H1 (cell line): ENCODE measurements at regions not wholly inside any gene's neighbourhood (a gene's known extent, or its start where the extent isn't known, plus 50 kb on each side); places are given as distances from the start of the nearest gene placed in this dataset.

Source experiments
- CTCF ChIA-PET: fragments of 300-600 bp; sonication (Branson Sonifier 250); formaldehyde crosslinking; loops from one replicate; lab custom pipeline; 2021; ENCODE audit not compliant: partially characterized antibody; lab: Charles Lee
- POLR2A ChIA-PET: fragments of 300-600 bp; sonication (Branson Sonifier 250); formaldehyde crosslinking; loops from one replicate; lab custom pipeline; 2021; ENCODE audit warnings: inconsistent platforms; ENCODE audit not compliant: partially characterized antibody; lab: Charles Lee
- DNase-seq, 2 experiments: peaks; one replicate each; pipeline versions ENCODE4 v3.0.0 to v3.0.0-alpha.2; 2010 to 2022; ENCODE audit warnings: low spot score in 2 of 2, low read depth in 1 of 2, mixed read lengths in 1 of 2
- FAIRE-seq: peaks from 2 replicates; lab custom pipeline; 2011; peaks lifted over from hg19 to GRCh38; lab: Jason Lieb, UNC
- H2AFZ ChIP-seq: 2 replicates; pipeline ENCODE4 v1.8.1; 2012; ENCODE audit warnings: low read length, inconsistent platforms
- H2AK5ac ChIP-seq: 2 replicates; pipeline ENCODE4 v1.6.1; 2013; ENCODE audit warnings: low read depth, low read length
- H2BK120ac ChIP-seq: replicated peaks from 2 replicates; pipeline ENCODE3; 2013; ENCODE audit warnings: low read depth, low read length, inconsistent platforms
- H2BK12ac ChIP-seq: 2 replicates; pipeline ENCODE4 v1.6.1; 2013; ENCODE audit warnings: low read depth, low read length
- H2BK15ac ChIP-seq: 2 replicates; pipeline ENCODE4 v1.6.1; 2013; ENCODE audit warnings: low read length
- H2BK20ac ChIP-seq: 2 replicates; pipeline ENCODE4 v1.6.1; 2013; ENCODE audit warnings: low read length
- H2BK5ac ChIP-seq: 2 replicates; pipeline ENCODE4 v1.6.1; 2013; ENCODE audit warnings: low read depth, low read length
- H3K14ac ChIP-seq: 2 replicates; pipeline ENCODE4 v1.6.1; 2013; ENCODE audit warnings: inconsistent platforms; ENCODE audit not compliant: insufficient read length
- H3K18ac ChIP-seq: 2 replicates; pipeline ENCODE4 v1.6.1; 2013; ENCODE audit warnings: low read length; ENCODE audit errors: extremely low read depth
- H3K23ac ChIP-seq: 2 replicates; pipeline ENCODE4 v1.6.1; 2013; ENCODE audit warnings: inconsistent platforms; ENCODE audit not compliant: insufficient read length
- H3K23me2 ChIP-seq: 2 replicates; pipeline ENCODE4 v1.6.1; 2013; ENCODE audit warnings: low read depth, low read length
- H3K27ac ChIP-seq: 2 replicates; pipeline ENCODE4 v1.6.1; 2011; ENCODE audit warnings: low read depth, low read length, inconsistent platforms
- H3K27me3 ChIP-seq, 4 experiments: replicated peaks in 1 of 4; 1 replicate in 1 of 4; 2 replicates in 3 of 4; pipeline versions ENCODE4 v1.6.1 to v1.8.1; 2011 to 2013; ENCODE audit warnings: low read length in 3 of 4, mild to moderate bottlenecking in 3 of 4, inconsistent platforms in 2 of 4, mixed read lengths in 2 of 4, moderate library complexity in 1 of 4; ENCODE audit not compliant: control insufficient read depth in 3 of 4, insufficient read depth in 3 of 4; ENCODE audit errors: extremely low read depth in 1 of 4
- H3K36me3 ChIP-seq, 4 experiments: 2 replicates each; pipeline versions ENCODE4 v1.6.1 to v1.8.1; 2011 to 2013; ENCODE audit warnings: mild to moderate bottlenecking in 4 of 4, low read length in 3 of 4, moderate library complexity in 2 of 4, control low read depth in 1 of 4, inconsistent platforms in 1 of 4; ENCODE audit not compliant: insufficient read depth in 4 of 4, control insufficient read depth in 2 of 4
- H3K4ac ChIP-seq: replicated peaks from 2 replicates; pipeline ENCODE3; 2013; ENCODE audit warnings: low read length, low read depth, mixed read lengths, inconsistent platforms; ENCODE audit not compliant: insufficient read length
- H3K4me1 ChIP-seq, 4 experiments: replicated peaks in 1 of 4; 1 replicate in 1 of 4; 2 replicates in 3 of 4; pipeline versions ENCODE4 v1.6.1 to v1.8.1; 2011 to 2013; ENCODE audit warnings: low read length in 3 of 4, inconsistent platforms in 2 of 4, mixed read lengths in 1 of 4; ENCODE audit not compliant: insufficient read depth in 4 of 4, control insufficient read depth in 3 of 4
- H3K4me2 ChIP-seq, 2 experiments: 2 replicates each; pipeline versions ENCODE4 v1.6.1 to v1.8.1; 2011 to 2013; ENCODE audit warnings: low read depth in 2 of 2, low read length in 2 of 2, control low read depth in 1 of 2, inconsistent platforms in 1 of 2, mild to moderate bottlenecking in 1 of 2; ENCODE audit not compliant: insufficient read depth in 1 of 2
- H3K4me3 ChIP-seq, 4 experiments: fragments of 200-600, 300-600 bp in 1 of 4; sonication (generic), shearing (Covaris generic), sonication (Bioruptor Twin) in 1 of 4; 2 replicates each; pipeline versions ENCODE4 v1.5.1 to v1.8.1; 2011 to 2016; ENCODE audit warnings: low read length in 4 of 4, low read depth in 3 of 4, control low read depth in 2 of 4, inconsistent platforms in 2 of 4, mild to moderate bottlenecking in 2 of 4, mixed read lengths in 1 of 4, moderate library complexity in 1 of 4; ENCODE audit not compliant: insufficient read depth in 2 of 4; ENCODE audit errors: extremely low read depth in 1 of 4
- H3K56ac ChIP-seq: replicated peaks from 2 replicates; pipeline ENCODE3; 2013; ENCODE audit warnings: low read depth, mild to moderate bottlenecking, mixed read lengths, low read length, inconsistent platforms; ENCODE audit not compliant: insufficient read length
- H3K79me1 ChIP-seq: 2 replicates; pipeline ENCODE4 v1.6.1; 2013; ENCODE audit warnings: low read depth, low read length, control low read depth
- H3K79me2 ChIP-seq, 2 experiments: 2 replicates each; pipeline versions ENCODE4 v1.6.1 to v1.8.1; 2012 to 2013; ENCODE audit warnings: low read length in 2 of 2, mild to moderate bottlenecking in 2 of 2, inconsistent platforms in 1 of 2; ENCODE audit not compliant: insufficient read depth in 2 of 2, control insufficient read depth in 1 of 2
- H3K9ac ChIP-seq, 4 experiments: replicated peaks in 1 of 4; 1 replicate in 1 of 4; 2 replicates in 3 of 4; pipeline versions ENCODE4 v1.6.1 to v1.8.1; 2011 to 2013; ENCODE audit warnings: low read depth in 3 of 4, low read length in 3 of 4, control low read depth in 2 of 4, mild to moderate bottlenecking in 2 of 4, moderate library complexity in 2 of 4, inconsistent platforms in 1 of 4; ENCODE audit errors: extremely low read depth in 1 of 4
- H3K9me3 ChIP-seq, 2 experiments: 2 replicates each; pipeline versions ENCODE4 v1.6.1 to v1.8.1; 2012 to 2013; ENCODE audit warnings: mild to moderate bottlenecking in 2 of 2, moderate library complexity in 2 of 2, control low read depth in 1 of 2, inconsistent platforms in 1 of 2, low read depth in 1 of 2, low read length in 1 of 2, mixed read lengths in 1 of 2; ENCODE audit not compliant: insufficient read depth in 2 of 2
- H4K20me1 ChIP-seq, 2 experiments: replicated peaks in 1 of 2; 2 replicates each; pipeline versions ENCODE3 to v1.8.1; 2011 to 2013; ENCODE audit warnings: inconsistent platforms in 2 of 2, low read length in 2 of 2, mild to moderate bottlenecking in 1 of 2; ENCODE audit not compliant: insufficient read depth in 2 of 2, control insufficient read depth in 1 of 2
- H4K5ac ChIP-seq: 2 replicates; pipeline ENCODE4 v1.6.1; 2013; ENCODE audit warnings: low read length, low read depth, mixed read lengths, inconsistent platforms; ENCODE audit not compliant: insufficient read length
- H4K8ac ChIP-seq: 2 replicates; pipeline ENCODE4 v1.8.0; 2013; ENCODE audit warnings: mild to moderate bottlenecking, moderate library complexity, low read length, inconsistent platforms; ENCODE audit not compliant: insufficient read depth; ENCODE audit errors: extremely low read depth
- H4K91ac ChIP-seq: replicated peaks from 2 replicates; pipeline ENCODE3; 2013; ENCODE audit warnings: low read length, mixed read lengths, inconsistent platforms; ENCODE audit not compliant: insufficient read length
- SIN3A ChIP-seq, 2 experiments: IDR thresholded peaks in 1 of 2; conservative IDR thresholded peaks in 1 of 2; 2 replicates each; pipeline ENCODE4 v1.6.1; 2011 to 2012; ENCODE audit warnings: low read length in 2 of 2, improper control_type of control experiment in 1 of 2, low read depth in 1 of 2, mild to moderate bottlenecking in 1 of 2
- WGBS, 2 experiments: shearing (Covaris generic) in 1 of 2; methylation state at CpG; one replicate each; pipeline versions ENCODE4 v1.1.6 to v1.1.7; 2013 to 2015; ENCODE audit warnings: low lambda C conversion rate in 2 of 2, mixed read lengths in 2 of 2, inconsistent platforms in 1 of 2, low coverage in 1 of 2, missing lambda C conversion rate in 1 of 2; ENCODE audit not compliant: insufficient replicate concordance in 2 of 2, insufficient coverage in 1 of 2, insufficient read length in 1 of 2; ENCODE audit errors: extremely low coverage in 1 of 2, missing lambda C conversion rate in 1 of 2; 5-methylcytosine and 5-hydroxymethylcytosine counted together

- no peak overlapping the region for H2AFZ ChIP-seq
- TF ChIP-seq SIN3A (conservative IDR thresholded peaks at IDR 0.05 in 1 of 2, IDR thresholded peaks at IDR 0.05 in 1 of 2; ENCODE audit: low read depth in 1 of 2, low read length in 2 of 2) = no peak
These were observed 50.6 kb upstream of the LYST start for GRCh38 chr1:235917267-235917811.

More at GRCh38 chr1:235917267-235917811, 50.6 kb upstream of the LYST start:
- Histone ChIP-seq H3K79me1 (no peaks in the 10 kb centered on the region), H4K91ac (no peak overlapping the region), H2BK15ac (no peak overlapping the region), H3K56ac (no peak overlapping the region), H3K79me2 (no peaks in the 10 kb centered on the region), H3K9me3 (no peaks in the 10 kb centered on the region), H2AK5ac (no peak overlapping the region), H3K23me2 (no peaks in the 10 kb centered on the region), H4K20me1 (no peaks in the 10 kb centered on the region), H4K8ac (no peak overlapping the region), H3K4me1 (peaks cover 4 to 13% (median 7%) of the 10 kb centered on the region in 4 experiments; a peak in 6 of 7 replicates), H3K14ac (no peak overlapping the region), H3K9ac (no peak overlapping the region), H3K18ac (no peak overlapping the region), H3K27me3 (peaks cover 2 to 24% (median 17%) of the 10 kb centered on the region in 4 experiments; a peak in 5 of 7 replicates), H2BK12ac (no peak overlapping the region), H3K36me3 (no peaks in the 10 kb centered on the region), H2BK120ac (no peak overlapping the region), H3K4me3 (no peak overlapping the region), H2BK20ac (no peak overlapping the region), H3K23ac (no peak overlapping the region), H3K27ac (no peak overlapping the region), H3K4ac (no peak overlapping the region), H4K5ac (no peak overlapping the region), H3K4me2 (no peak overlapping the region), H2BK5ac (no peak overlapping the region)
- ChIA-PET POLR2A (interaction anchor here (0.9 kb wide), 1 partner anchor 54 kb away, joined by 3 read pairs; no protein-coding TSS in a partner anchor), CTCF (interaction anchor here (1.8 kb wide), 1 partner anchor 11 kb away, joined by 5 read pairs; no protein-coding TSS in a partner anchor)
- FAIRE-seq (no peak), DNase-seq (no peak)
- WGBS, 2 experiments = 74% methylated on average over 8 of the region's 8 CpGs; no CpG with 5 or more reads in 1 of the 2 experiments
